NB4 (cell line): ENCODE measurements at regions not wholly inside any gene's neighbourhood (a gene's known extent, or its start where the extent isn't known, plus 50 kb on each side); places are given as distances from the start of the nearest gene placed in this dataset.

ENCODE experiments used
- DNase-seq: peaks from one replicate; pipeline ENCODE4 v3.0.0; 2010; ENCODE audit warnings: low read depth
- H3K4me3 ChIP-seq: one replicate; pipeline ENCODE4 v1.5.1; 2011; ENCODE audit warnings: mild to moderate bottlenecking, low read depth, low read length, moderate library complexity
- MYC ChIP-seq: IDR thresholded peaks from 2 replicates; pipeline ENCODE4 v1.6.1; 2011; ENCODE audit warnings: low read depth, low read length
- POLR2A ChIP-seq: IDR thresholded peaks from 2 replicates; pipeline ENCODE4 v1.6.1; 2011; ENCODE audit warnings: mild to moderate bottlenecking; ENCODE audit not compliant: insufficient read length; ENCODE audit errors: extremely low read depth
- TF ChIP-seq, protein P1 (sequence below): IDR thresholded peaks from one replicate; pipeline ENCODE4 v1.5.1; 2012; ENCODE audit warnings: low read depth, low read length
- TF ChIP-seq, protein P2 (sequence below): IDR thresholded peaks from 2 replicates; pipeline ENCODE4 v1.6.1; 2011; ENCODE audit warnings: low read depth, low read length

GRCh38 chr2:212832211-212833195, 293.9 kb upstream of the ERBB4 start:
- no peak overlapping the region for H3K4me3 ChIP-seq
- DNase-seq: no peak
- TF ChIP-seq, protein P1, sequence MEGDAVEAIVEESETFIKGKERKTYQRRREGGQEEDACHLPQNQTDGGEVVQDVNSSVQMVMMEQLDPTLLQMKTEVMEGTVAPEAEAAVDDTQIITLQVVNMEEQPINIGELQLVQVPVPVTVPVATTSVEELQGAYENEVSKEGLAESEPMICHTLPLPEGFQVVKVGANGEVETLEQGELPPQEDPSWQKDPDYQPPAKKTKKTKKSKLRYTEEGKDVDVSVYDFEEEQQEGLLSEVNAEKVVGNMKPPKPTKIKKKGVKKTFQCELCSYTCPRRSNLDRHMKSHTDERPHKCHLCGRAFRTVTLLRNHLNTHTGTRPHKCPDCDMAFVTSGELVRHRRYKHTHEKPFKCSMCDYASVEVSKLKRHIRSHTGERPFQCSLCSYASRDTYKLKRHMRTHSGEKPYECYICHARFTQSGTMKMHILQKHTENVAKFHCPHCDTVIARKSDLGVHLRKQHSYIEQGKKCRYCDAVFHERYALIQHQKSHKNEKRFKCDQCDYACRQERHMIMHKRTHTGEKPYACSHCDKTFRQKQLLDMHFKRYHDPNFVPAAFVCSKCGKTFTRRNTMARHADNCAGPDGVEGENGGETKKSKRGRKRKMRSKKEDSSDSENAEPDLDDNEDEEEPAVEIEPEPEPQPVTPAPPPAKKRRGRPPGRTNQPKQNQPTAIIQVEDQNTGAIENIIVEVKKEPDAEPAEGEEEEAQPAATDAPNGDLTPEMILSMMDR: no peak
- TF ChIP-seq MYC: no peak
- TF ChIP-seq, protein P2, sequence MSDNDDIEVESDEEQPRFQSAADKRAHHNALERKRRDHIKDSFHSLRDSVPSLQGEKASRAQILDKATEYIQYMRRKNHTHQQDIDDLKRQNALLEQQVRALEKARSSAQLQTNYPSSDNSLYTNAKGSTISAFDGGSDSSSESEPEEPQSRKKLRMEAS: no peak
- no peak for TF ChIP-seq POLR2A

- TF ChIP-seq, protein P2: no peak
- TF ChIP-seq, protein P1: no peak
- no peak overlapping the region for H3K4me3 ChIP-seq
- no peak for DNase-seq
Observed at GRCh38 chr2:212831671-212832199, 293.1 kb upstream of the ERBB4 start.

GRCh38 chr2:212816267-212816666, 277.7 kb upstream of the ERBB4 start:
- TF ChIP-seq, protein P1: no peak
- TF ChIP-seq MYC (no peak), POLR2A (no peak)
- TF ChIP-seq, protein P2: no peak
- H3K4me3 ChIP-seq: no peak overlapping the region
- DNase-seq: no peak

GRCh38 chr2:212815453-212815852, 276.9 kb upstream of the ERBB4 start:
- TF ChIP-seq POLR2A (no peak), MYC (no peak)
- TF ChIP-seq, protein P2: no peak
- TF ChIP-seq, protein P1: no peak

DNA sequence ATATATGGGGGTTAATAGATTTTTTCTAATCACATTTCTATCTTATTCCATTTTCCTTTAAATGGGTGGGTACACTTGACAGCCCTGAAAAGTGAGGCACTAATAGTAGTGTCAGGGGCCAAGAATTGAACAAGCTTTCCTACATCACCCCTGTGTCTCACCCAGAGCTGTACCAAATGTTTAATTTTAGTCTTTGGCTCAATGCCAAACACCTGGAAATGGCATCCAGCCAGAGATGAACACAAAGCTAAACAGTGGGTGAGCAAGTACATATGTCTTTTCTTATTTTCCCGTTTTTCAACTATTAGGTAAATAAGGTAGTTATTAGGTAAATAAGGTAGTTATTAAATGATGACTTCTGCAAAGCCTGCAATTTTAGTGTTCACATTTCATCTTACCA, 276.3 kb upstream of the ERBB4 start:
- TF ChIP-seq POLR2A: no peak
- TF ChIP-seq, protein P1: no peak
- TF ChIP-seq MYC: no peak
- TF ChIP-seq, protein P2: no peak
- DNase-seq: no peak
- H3K4me3 ChIP-seq: no peak overlapping the region

More at GRCh38 chr2:212815453-212815852, 276.9 kb upstream of the ERBB4 start:
- H3K4me3 ChIP-seq: no peak overlapping the region
- peak; percentile 78 for DNase-seq
